ENCODE measurements at regions not wholly inside any gene's neighbourhood (a gene's known extent, or its start where the extent isn't known, plus 50 kb on each side); places are given as distances from the start of the nearest gene placed in this dataset.

DNA sequence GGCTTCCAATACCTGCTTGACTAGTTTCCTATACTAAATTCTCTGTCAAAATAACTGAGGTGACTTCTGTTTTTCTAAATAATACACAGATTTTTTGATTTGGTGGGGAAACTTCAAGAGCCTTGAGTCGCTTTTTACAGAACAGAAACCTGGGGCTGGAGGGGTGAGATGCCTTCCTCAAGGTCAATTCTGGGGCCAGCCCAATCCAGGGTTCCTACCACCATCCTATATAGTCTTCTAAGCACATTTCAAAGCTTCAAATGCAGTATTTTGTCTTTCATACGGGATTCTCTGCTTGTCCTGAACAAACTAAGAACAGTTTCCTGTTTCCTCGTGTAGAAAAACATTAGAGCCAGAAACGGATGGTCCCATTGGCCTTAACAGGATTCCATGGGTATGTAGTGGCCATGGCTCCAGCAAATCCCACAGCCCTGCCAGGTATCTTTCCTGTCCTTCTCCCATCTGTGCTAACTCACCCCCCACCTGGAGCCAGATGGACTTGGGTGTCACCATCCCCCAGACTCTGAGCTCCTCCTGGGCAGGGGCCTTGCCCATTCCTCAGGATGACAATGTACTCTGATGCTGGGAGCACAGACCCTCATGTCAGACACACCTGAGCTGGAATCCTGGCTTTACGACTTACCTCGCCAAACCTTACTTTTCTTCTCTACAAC is 146.9 kb downstream of the KLF13 start:
- DNase-seq = no peak

DNA sequence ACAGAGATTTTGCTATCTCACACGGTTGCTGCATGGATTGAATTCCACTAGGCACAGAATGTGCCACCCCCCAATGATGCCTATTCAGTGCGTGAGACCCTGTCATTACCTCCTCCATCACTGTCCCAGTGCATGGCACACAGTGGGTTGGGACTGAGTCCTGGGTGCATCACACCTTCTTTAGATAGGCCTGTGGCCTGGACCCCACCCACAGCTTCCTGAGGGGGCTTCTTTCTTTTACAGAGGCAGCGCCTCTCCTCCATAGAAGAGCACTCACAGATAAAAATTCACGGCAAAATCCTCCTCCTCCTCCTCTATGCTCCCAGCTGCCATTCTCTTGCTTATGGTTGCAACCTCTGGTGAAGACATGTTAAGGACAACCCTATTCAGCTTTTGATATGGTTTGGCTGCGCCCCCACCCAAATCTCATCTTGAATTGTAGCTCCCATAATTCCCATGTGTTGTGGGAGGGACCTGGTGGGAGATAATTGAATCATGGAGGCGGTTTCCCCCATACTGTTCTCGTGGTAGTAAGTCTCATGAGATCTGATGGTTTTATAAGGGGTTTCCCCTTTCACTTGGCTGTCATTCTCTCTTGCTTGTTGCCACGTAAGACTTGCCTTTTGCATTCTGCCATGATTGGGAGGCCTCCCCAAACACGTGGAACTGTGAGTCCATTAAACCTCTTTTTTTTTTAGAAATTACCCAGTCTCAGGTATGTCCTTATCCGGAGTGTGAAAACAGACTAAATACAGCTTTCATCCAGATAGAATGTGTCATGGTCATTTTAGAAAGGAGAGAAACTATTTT is 147.6 kb downstream of the KLF13 start:
- DNase-seq = no peak

DNA sequence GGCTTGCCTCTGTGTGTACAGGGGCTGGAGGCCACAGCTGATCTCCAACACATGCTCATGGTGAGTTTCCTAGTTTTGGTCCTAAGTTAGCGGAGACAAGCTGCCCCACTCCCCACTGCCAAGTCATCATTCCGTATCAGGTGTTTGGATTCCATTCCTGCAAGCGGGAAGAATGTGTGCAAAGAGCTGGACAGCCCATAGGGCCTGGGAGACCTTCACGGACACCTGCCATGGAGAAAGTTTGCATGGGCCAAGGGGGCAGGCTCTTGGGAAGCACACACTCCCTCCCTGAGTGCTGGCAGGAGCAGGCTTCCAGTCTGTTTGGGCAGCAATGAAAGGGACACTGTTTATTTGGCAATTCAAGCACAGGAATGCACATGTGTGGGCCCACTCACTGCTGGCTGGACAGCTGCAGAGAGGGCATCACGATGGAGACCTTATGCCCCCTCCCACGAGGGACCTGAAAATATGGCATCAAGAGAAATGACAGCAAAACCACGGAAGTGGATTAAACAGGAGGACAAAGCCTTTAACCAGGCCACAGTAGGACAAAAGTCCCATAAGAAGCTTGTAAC is 149.7 kb downstream of the KLF13 start:
- no peak for DNase-seq

DNA sequence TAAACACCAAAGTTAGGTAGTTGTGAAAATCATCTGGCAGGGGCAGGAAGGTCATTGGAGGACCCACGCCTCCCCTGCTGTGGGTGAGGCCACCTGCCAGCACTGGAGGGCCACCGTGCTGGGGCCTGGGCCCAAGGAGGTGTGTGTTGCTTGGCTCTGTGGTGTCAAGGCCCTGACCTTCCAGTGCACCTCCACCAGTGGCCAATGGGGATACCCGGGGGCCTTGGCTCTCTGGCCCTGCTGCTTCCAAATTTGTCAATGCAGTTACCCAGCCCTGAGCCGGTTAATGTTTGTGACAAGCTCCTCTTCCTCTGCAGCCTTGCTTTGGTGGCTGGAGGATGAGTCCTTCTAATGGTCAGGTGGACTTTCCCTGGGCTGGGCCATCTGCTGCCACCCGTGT is 150.2 kb downstream of the KLF13 start:
- no peak for DNase-seq

DNA sequence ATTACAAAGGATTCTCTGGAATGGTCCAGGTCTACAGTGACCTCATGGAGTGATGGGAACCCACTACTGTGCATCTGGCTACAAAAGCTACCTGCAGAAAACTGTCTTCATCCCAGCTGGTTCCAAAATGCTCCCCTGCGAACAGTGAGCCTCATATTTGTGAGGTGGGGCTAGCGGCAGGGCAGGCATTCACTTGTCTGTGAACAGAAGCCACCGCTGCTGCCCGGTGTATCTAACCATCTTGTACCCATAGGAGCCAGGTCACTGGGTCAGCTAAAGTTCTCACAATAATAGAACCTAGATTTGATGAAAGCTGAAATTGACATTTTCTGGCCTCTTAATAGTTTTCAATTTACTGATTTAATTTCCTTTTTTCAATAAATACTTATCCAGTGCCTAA is 150.7 kb downstream of the KLF13 start:
- DNase-seq = no peak

DNA sequence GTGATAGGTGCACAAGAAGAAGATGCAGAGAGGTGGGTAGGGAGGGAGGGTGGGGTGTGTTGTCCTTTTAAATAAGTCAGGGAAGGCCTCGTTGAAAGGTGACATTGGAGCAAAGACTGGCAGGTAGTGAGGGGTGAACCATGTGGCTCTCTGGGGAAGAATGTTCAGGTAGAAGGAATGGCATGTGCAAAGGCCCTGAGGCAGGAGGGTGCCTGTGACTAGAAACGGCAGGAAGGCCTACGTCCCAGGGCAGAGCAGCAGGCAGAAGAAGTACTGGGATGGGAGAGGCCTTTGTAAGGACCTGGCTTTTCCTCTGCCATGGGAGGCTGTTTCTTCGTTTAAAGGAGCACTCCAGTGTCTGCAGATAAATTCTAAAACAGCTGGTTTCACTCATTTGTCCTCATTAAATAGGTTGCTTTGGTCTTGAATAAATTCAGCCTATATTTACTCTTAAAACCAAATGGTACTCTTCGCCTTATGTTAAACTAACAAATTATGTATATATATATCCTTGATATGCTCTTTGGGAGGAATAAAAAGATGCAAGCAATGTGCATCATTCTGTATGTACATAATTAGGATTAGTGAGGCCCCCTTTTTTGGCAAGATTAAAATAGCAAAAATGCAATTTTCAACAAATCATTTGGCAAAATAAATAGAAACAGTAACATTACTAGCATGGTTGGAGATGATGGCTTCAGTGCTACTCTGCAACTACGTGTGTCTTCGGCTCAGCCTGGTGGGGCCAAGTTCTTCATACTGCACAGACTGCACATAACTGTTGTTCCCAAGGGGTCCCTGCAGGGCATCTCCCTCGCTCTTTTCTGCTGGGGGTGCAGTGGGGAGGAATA is 151.4 kb downstream of the KLF13 start:
- DNase-seq = no peak

DNA sequence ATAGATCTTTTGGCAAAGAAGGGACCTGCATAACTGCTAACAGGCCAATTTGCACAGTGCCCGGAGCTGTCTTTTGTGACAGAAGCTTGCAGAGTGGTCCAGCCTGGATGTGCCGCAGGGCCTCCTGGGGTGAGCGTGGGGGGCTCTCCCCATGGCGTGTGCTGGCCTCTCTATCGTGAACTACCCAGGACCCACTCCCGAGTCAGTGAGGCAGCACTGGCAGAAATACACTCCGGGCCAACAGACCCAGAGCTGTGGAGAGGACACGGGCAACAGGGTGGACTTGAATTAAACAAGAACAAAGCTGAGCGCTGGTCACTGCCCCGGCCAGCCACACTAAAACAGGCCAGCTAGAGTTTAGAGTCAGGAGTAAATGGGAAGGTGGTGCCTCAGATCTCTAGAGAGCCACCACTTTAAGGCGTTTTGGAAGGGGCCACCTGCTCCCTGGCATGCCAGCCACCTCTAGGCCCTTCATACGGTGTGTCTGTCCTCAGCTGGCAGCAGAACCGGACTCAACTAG is 152.1 kb downstream of the KLF13 start:
- DNase-seq = no peak

DNA sequence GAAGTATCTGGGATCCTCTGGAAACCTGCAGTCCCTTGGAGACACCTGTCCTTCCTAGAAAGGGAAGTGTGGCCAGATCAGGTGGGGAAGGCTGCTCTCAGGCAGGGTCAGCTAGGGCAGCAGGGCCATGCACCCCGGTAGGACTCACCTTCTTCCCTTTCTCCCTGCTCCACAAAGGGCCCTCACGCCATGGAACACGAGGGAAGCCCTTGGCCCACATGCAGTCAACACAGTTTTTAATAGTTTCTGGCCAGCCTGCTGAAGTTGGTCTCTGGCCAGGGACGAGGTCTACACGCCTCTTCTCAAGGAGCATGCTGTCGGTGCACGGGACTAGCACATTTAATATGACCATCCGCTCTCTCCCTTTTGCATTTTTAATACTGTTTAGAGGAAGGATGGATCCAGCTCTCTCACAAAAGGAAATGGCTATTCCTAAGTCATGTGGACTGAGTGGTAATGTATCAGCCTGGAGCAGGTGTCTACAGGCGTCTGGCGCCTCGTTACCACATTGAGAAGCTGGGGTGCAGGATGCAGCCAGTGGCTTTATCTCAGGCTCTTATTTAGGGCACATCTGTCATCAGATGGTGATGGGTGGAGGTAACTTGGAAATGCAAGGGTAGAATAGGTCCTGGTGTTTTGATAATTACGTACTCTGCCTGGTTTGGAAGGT is 153.9 kb downstream of the KLF13 start:
- no peak for DNase-seq

DNA sequence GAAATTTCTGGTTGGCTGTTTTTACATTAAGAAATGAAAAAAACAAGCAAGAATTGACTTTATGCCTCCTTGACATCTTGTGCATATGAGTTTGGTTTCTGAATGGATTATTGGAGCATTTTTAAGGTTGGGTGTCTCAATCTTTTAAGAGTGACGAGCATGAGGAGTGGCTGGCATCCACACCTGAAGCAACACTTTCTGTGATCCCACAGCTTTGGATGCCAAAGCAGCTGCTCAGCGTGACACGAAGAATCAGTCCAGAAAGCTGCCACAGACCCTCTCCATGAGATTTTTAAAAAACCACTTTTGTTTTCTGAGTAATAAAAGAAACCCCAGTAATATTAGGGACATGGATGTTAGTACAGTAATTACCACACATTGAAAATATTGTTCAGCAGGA is 154.5 kb downstream of the KLF13 start:
- DNase-seq = no peak

DNA sequence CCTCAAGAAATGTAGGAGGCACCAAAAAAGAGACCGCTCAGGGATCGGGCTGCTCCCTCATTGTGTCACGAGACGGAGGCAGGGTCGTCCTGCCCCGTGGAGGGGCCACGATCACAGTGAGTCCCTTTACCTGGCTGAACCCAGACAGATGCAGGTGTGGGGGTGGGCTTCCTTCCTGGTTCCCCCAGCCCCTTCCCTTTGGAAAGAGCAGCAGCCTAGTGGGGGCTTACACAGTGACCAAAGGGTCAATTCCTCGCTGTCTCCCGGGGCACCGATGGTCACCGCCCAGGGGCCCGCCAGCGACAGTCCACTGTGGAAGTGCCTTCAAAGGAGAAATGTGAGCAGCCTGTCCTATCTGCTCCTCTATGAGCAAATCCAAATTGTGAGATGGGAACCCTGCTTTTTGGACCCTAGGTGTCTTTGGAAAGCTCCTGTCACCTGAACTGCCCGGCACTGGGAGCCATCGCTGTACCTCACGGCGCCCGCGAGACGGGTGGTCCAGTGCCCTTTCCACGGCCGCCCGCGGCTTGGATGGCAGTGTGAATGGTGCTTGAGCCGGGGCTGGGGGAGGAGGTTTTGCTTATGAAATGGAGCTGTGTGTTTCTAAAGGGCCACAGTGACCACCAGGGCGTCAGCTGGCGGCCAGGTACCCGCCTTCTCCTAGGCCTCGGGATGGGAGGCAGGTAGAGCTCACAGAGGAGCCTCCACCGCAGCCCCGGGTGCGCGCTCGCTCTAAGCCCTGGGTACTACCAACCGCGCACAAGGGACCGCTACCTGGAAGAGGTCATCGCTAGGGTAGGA is 155.7 kb downstream of the KLF13 start:
- no peak for DNase-seq

DNA sequence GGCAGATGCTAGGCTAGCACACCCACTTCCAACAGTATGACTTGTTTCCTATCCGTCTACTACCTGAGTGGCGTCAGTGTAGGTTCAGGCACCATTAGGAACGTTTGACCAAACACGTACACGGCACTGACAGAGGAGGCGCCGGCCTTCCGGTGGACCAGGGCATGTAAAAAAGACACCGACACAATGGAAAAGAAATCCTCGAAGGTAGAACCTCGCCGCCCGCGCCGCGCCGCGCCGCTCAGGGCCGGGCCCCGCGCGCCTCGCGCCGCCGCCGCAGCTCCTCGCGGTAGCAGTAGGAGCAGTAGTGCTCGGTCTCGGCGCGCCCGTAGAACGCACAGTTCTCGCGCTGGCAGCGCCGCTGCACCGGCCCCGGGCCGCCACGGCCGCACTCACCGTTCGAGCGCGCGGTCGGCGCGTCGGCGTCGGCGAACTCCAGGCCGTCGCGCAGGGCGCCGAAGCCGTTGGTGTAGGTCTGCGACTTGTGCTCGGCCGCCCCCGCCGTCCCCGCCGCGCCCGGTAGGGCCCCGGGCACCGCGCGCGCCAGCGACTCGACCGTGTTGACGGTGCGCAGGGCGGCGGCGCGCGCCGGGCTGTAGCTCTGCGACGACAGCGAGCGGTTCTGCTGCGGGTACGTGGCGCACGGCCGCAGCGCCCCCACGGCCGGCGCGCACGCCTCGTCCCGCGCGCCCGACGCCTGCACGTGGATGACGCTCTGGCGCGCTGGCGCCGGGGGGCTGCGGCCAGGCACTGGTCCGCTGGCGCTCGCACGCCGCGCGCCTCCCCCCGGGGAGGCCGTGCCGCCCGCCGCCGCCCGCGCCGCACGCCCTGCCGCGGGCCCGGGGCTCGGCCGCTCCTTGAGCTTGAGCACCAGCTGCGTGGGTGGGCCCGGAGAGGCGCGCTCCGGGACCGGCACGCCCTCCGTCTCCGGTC is 156.7 kb downstream of the KLF13 start:
- DNase-seq = peak; percentile 58

DNA sequence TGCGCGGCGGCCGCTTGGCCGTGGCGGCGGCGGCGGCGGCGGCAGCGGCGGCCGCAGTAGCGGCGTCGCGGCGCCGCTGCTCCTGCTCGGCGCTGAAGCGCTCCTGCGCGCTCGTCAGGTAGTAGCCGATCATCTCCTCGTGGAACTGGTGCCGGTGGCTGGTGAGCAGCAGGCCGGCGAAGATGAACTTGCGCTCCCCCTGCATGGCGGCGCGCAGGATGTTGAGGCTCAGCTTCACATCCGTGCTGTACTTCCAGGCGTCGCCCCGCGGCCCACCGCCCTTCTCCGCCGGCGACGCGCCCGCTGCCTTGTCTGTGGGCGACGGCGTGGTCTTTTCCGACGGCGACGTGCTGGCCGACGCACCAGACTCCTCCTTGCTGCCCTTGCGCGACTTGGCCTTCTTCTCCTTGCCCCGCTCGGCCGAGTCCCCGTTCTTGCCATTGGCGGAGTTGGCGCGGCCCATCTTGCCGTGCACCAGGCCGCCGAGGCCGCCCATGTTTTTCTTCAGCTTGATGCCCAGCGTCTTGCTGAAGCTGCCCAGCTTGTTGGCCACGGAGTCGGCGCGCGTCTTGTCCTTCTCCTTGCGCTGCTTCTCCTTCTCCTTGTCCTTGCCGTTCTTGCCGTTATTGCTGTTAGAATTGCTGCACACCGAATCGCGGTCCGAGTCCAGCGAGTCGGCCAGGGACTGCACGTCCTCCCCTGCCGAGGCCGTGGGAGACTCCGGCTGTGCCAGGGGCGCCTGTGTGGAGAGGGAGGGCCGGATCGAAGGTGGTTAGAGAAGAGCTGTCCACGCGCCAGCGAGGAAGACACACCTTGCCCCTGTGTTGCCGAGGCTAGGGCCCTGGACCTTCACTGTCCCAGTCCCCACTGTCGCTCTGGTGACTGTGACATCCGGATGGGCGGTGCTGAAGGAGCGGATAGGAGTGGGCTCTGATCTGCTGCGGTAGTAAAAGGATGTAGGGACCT is 157.6 kb downstream of the KLF13 start:
- DNase-seq = no peak

DNA sequence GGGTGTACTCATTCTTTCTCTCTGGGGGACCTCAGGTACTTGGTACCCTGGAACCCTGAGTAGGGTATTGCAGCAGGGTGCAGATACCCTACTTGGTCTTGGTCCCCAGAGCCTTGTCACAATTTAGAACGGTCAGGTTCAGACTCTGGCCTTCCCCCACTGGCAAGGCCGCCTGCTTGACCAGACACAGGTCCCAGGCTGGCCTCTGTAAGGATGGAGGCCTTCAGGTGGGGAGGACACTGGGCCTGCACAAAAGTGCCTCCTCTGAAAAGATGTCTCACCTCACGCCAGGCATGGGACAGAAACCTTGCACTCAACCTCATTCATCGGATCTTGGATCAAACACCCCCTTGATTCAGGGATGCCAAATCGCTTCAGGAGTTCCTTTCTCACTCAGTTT is 158.4 kb downstream of the KLF13 start:
- DNase-seq = no peak

DNA sequence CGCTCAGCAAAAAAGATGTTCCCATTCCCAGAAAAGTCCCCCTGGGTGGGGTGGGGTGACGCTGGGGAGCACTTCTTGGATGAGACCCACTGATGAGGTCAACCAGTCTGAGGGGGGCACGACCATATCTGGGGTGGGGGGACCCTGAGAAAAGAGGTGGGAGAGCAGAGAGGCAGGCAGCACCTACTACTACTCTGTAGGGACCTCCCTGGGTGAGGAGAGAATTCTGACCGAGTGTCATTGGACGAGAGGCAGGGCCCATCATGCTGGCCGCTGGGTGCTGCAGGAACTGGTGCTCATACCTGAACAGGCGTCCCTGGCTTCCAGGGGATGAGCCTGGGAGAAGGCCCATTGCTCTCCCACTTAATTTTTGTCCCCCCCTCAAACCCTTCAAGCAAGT is 158.8 kb downstream of the KLF13 start:
- no peak for DNase-seq

DNA sequence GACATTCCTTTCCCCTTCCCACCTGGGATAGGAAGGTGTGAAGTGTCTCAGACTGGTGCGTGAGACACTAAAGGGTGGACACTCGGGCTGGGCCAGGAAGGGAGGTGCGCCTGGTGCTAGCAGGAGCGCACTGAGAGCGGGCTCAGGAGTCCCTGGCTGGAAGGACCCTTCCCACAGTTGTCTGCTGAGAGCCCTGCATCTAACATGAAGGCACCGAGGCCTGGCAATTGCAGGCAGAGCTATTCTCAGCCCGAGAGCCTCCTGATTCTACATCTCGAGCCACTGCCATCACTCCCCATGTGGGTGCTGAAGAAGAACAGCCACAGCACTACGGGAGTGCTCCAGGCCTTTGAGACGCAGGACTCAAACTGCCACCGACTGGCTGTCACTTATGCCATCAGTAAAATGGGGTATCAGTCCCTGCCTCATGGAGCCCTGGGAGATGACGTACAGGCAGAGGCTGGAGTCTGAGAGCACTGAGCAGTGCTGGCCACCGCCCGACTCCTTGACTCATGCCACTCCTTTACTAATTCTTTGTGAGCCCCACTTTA is 159.4 kb downstream of the KLF13 start:
- DNase-seq = no peak

DNA sequence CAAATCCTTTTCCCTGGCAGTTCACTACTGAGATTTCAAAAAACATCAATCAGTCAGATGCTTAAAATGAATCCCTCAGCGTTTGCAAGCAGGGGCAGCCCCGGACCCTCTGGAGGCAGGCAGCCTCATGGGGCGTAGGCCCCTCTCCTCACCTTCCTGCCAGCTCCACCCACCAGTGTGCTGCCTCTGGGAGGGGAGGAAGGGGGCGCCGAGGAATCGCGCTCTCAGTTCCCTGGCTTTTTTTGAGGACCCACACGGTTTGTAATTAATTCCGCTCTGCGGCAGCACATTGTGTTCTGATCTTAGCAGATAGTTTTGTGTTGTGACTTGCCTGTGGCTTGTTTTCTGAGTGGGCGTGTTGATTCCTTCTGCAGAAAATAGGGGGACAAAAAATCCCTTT is 159.9 kb downstream of the KLF13 start:
- no peak for DNase-seq

DNA sequence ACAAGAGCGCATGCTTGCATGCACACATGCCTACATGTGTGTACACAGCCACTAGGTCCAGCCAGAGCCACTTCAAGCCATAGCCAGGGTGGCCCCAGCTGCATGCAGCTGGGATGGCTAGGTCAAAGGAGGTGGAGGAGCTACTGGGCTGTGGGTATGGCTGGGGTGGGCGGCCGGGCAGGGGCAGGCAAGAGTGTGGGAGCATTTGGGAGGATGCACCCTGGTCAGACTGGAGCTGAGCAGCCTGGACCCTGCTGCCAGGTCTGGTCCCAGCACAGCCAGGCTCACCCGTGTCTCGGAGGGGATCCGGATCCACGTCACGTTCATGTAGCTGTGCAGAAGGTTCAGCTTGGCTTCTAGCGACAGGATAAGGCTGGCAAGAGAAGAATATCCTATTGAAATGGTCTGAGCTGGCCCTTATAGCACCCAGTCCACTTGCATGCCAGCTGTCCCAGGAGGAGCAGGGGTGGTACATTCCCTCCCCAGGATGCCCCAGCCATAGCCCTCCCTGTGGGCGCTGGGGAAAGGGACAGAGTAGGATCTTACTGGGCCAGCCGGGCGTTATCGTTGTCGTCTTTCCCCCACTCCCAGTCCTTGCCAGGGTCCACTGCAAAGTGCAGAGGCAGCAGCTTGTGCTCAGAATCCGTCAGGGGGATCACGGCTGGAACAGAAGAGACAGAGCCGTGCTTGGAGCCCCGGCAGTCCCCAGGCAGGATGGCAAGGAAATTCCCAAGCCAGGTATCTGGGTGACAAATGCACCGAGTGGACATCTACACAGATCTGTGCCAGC is 160.5 kb downstream of the KLF13 start:
- no peak for DNase-seq

Data from right kidney (tissue), 1 donor.